GM10248 (cell line): ENCODE measurements at regions not wholly inside any gene's neighbourhood (a gene's known extent, or its start where the extent isn't known, plus 50 kb on each side); places are given as distances from the start of the nearest gene placed in this dataset.

Experiments used
- CTCF ChIA-PET: fragments of 300-600 bp; sonication (Branson Sonifier 250); formaldehyde crosslinking; extraction: SDS; loops from one replicate; lab custom pipeline; 2021; ENCODE audit warnings: antibody characterized with exemption; lab: Yijun Ruan, JAX
- POLR2A ChIA-PET: fragments of 350-650 bp; sonication (Branson Sonifier 250); formaldehyde crosslinking; extraction: SDS; loops from one replicate; lab custom pipeline; 2020; ENCODE audit warnings: antibody characterized with exemption; lab: Yijun Ruan, JAX
- DNase-seq: peaks from one replicate; pipeline ENCODE4 v3.0.0; 2012; ENCODE audit errors: extremely low spot score
- TF ChIP-seq, protein P1 (sequence below): IDR thresholded peaks from 2 replicates; pipeline ENCODE4 v1.5.1; 2012; ENCODE audit warnings: mild to moderate bottlenecking, low read depth; ENCODE audit errors: extremely low read depth, missing control alignments, control extremely low read depth

DNA sequence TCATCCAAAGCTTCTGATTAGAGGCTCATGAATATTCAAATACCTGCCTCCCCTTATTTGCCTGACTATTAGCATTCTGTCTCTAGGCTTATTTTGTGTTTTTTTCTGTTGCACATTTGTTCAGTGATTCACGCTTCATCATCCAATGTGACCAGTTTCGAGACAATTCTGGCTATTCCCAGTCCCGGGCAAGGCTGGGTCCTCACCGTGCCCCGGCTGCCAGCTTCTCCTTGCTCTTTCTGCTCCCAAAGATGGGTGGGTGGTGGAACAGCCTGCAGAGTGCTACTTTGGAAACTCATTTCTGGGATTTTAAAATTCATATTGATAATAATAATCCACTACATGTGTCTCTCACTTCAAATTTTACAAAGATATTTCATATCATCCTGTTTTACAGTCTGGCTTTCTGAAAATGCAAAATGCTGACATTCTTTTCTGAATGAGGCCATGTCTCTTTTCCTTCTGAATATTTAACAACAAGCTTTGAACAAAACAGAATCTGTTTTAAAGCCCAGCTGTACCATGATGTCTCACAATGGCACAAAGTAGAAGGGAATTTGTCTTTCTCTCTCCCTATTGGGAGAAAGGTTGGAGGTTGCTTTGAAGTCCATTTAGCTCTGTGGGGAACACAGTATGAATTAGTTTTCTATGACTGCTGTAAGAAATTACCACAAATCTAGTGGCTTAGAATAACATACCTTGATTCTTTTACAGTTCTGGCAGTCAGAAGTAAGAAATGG lies 116.9 kb upstream of the CDH13 start:
- no peak for DNase-seq
- CTCF ChIA-PET, result interaction anchor here (2.2 kb wide), 1 partner anchor 10 kb away, joined by 9 read pairs; no protein-coding TSS in a partner anchor
- POLR2A ChIA-PET, result no interaction called here
- TF ChIP-seq, protein P1, sequence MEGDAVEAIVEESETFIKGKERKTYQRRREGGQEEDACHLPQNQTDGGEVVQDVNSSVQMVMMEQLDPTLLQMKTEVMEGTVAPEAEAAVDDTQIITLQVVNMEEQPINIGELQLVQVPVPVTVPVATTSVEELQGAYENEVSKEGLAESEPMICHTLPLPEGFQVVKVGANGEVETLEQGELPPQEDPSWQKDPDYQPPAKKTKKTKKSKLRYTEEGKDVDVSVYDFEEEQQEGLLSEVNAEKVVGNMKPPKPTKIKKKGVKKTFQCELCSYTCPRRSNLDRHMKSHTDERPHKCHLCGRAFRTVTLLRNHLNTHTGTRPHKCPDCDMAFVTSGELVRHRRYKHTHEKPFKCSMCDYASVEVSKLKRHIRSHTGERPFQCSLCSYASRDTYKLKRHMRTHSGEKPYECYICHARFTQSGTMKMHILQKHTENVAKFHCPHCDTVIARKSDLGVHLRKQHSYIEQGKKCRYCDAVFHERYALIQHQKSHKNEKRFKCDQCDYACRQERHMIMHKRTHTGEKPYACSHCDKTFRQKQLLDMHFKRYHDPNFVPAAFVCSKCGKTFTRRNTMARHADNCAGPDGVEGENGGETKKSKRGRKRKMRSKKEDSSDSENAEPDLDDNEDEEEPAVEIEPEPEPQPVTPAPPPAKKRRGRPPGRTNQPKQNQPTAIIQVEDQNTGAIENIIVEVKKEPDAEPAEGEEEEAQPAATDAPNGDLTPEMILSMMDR, result no peak

DNA sequence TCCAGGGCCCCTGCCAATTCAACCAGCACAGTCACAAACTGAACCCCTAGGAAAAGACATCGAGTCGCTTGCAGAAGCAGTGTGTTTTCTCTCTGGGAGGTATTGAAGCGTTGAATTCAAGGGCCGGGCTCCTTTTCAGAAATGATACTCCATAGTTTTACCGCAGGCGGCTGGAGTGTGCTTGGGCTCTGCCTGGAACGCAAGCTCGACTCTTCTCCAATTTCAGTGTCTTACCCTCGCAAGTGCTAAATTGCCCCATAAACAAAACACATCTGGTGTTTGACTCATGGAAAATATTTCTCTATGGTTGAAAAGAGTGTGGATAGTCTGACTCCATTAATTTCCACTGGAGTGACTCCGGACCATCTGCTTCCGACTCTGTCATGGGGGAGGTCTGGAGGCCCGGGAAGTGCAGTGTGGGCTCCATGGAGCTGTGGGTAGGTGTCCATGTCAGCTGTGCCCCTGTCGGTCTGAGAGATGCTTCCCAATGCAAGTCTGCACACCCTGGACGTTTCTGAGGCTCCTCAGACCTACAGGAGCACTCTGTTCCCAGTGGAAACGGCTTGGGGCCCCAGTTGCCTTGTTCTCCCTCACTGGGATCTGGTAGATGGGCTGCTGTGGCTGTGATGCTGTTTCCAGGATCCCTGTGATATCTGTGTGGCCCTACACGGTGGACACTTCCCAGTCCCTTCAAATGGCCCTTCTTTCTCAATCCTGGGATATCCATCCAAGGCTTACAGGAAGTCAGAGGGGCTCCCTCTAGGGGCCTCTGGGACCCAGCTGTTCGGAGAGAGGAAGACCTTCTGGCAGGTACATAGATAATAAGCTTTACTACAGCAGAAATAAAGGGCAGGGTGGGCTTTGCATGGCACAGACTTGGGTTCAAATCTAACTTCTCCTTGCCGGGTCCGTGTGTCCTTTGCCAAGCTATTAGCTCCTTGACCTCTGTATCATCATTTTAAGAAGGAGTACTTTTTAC lies 119.8 kb upstream of the CDH13 start:
- ChIA-PET CTCF (interaction anchor here (1.6 kb wide), 2 partner anchors 11 kb away, joined by 4 read pairs; no protein-coding TSS in a partner anchor), POLR2A (no interaction called here)
- DNase-seq, result no peak
- TF ChIP-seq, protein P1, result no peak

DNA sequence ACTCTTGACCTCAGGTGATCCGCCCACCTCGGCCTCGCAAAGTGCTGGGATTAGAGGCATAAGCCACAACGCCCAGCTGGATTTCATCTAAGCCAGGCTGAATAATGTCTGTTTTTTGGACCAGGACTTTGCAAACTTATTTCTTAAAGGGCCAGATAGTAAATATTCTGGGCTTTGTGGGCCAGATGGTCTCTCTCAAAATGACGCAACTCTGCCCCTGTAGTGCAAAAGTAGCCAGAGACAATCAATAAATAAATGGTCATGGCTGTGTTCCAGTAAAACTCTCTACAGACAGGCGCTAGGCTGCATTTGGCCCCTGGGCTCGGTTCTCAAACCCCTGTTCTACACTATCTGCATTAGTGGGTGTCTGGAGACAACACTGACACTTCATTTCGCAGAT lies 121.9 kb upstream of the CDH13 start:
- TF ChIP-seq, protein P1, result no peak
- DNase-seq, result no peak
- CTCF ChIA-PET, result interaction anchor here (1.6 kb wide), 1 partner anchor 9 kb away, joined by 4 read pairs; no protein-coding TSS in a partner anchor
- POLR2A ChIA-PET, result no interaction called here

DNA sequence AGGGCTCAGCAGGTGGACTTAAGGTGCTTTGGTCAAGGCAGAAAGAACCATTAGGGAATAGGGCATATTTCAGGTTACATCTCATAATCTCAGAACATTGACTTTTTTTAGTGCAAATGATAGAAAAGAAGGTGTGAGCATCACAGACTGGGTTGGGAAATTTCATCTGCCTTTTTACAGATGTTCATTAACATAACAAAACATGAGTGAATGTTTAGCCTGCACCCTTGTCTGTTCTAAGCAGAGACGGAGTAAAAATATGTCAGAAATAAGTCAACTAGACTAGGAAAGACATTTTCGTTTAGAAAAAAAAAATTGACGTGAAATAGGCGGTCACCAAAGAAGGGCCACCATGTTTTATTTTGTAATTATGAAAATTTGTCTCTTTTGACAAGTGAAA lies 127.5 kb upstream of the CDH13 start:
- ChIA-PET POLR2A (no interaction called here), CTCF (no interaction called here)
- TF ChIP-seq, protein P1, result no peak
- DNase-seq, result no peak

DNA sequence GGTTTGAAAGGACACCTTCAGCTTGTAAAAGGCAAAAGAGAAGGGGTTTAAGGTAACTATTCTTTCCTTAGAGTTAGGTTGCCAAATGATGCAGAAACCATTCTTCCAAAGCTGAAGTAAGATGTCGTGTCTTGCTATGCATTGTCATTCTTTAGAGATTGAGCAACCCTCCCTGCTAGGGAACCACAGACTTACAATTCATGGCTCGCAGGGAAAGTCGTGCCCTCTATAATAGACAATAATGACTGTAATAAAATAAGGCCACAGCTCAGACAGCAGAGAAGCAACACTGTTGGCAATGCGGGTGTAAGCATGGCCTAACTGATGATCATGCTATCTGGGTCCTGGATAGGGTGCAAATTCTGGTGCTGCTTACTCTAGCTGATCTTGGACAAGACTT lies 129.6 kb upstream of the CDH13 start:
- ChIA-PET CTCF (interaction anchor here (1.4 to 1.8 kb wide), 2 partner anchors 10 to 105 kb away, joined by 3 read pairs; no protein-coding TSS in a partner anchor), POLR2A (no interaction called here)
- DNase-seq, result no peak
- TF ChIP-seq, protein P1, result no peak

DNA sequence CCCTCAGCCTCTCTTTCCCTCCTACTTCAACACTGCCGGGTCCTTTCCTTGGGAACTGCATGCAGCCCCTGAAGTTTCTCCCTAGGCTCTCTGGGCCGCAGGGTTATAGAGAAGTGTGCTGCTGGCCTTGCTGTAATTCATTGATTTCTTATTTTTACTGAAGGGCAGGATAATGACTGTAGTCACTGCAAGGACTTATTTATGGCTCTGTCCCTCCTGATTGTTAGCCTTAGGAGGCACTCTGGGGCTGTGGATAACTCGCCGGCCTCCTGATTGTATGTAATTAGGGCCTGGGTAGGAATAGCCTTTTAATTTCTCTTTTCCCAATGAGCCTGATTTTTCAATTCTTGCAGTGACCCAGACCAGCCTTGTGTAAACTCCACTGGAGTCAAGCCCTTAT lies 138.3 kb upstream of the CDH13 start:
- POLR2A ChIA-PET, result no interaction called here
- CTCF ChIA-PET, result interaction anchor here (2.2 kb wide), 1 partner anchor 32 kb away, joined by 6 read pairs; no protein-coding TSS in a partner anchor

More for the DNA sequence above, 138.3 kb upstream of the CDH13 start:
- TF ChIP-seq, protein P1, result no peak
- DNase-seq, result no peak
